ENCODE measurements at regions not wholly inside any gene's neighbourhood (a gene's known extent, or its start where the extent isn't known, plus 50 kb on each side); places are given as distances from the start of the nearest gene placed in this dataset.
"Not testable (repeated sequence)": the region's sequence is repeated elsewhere in the genome, so short reads cannot be mapped to it uniquely, and the experiment has no call there.

GRCh38 chr16:34743115-34743514 is 1283.7 kb downstream of the TP53TG3F start:
- intact Hi-C loops (cut with DNase I) = no loop called here
- DNase-seq (ENCODE audit: missing footprints) (no peak), ATAC-seq (no peak)

DNA sequence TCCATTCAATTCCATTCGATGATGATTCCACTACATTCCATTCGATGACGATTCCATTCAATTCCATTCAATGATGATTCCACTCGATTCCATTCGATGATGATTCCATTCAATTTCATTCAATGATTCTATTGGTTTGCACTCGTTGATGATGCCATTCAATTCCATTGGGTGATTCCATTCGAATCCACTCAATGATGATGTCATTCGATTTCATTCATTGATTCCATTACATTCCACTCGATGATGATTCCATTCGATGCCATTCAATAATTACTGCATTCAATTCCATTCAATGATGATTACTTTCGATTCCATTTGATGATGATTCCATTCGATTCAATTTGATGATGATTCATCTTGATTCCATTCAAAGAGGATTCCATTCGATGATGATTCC is 1299.4 kb downstream of the TP53TG3F start:
- ATAC-seq = no peak
- DNase-seq (ENCODE audit: missing footprints) = no peak
- intact Hi-C loops (cut with DNase I) = no loop called here

DNA sequence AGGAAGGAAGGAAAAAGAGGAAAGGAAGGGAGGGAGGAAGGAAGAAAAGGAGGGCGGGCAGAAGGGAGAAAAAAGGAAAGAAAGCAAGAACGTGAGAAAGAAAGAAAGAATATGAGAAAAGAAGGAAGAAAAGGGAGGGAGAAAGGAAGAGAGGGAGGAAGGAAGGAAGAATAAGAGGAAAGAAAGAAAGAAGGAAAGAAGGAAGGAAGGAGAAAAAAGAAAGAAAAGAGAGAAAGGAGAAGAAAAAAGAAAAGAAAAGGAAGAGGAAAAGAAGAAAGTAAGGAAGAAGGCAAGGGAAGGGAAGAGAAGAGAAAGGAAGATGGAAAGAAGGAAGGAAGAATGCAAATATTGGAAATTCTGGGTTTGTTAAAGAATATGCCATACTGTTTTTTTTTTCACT is 1332.4 kb downstream of the TP53TG3F start:
- intact Hi-C loops (cut with DNase I); DNase-seq (ENCODE audit: missing footprints); ATAC-seq: not testable (repeated sequence)

DNA sequence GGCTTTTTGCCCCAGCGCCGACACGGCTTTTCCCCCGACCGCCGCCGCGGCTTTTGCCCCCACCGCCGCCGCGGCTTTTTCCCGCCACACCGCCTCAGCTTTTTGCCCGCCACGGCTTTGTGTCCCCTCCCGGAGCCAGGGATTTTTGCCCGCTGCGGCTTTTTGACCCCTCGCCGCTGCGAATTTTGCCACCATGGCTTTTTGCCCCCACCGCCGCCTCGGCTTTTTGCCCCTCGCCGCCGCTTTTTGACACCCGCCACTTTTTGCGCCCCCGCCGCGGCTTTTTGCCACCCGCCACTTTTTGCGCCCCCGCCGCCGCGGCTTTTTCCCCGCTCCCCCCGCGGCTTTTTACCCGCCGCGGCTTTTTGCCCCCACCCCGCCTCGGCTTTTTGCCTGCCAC is 1342.5 kb downstream of the TP53TG3F start:
- ATAC-seq = no peak
- DNase-seq (ENCODE audit: missing footprints) = no peak
- intact Hi-C loops (cut with DNase I) = no loop called here

DNA sequence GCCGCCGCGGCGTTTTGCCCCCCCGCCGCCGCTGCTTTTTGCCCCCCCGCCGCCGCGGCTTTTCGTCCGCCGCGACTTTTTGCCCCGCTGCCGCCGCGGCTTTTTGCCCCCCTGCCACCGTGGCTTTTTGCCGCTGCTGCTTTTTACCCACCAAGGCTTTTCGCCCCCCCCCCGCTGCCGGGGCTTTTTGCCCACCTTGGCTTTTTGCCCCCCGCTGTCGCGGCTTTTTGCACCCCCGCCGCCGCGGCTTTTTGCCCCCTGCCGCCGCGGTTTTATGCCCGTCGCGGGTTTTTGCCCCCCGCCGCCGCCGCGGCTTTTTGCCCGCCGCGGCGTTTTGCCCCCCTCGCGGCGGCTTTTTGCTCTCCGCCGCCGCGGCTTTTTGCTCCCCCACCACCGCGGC is 1343.0 kb downstream of the TP53TG3F start:
- intact Hi-C loops (cut with DNase I) = no loop called here
- ATAC-seq (no peak), DNase-seq (ENCODE audit: missing footprints) (peak; percentile 45)

- DNase-seq (ENCODE audit: missing footprints) = no peak
- ATAC-seq = no peak
- intact Hi-C loops (cut with DNase I) = no loop called here
These were observed 1343.6 kb downstream of the TP53TG3F start for GRCh38 chr16:34802848-34803599.

DNA sequence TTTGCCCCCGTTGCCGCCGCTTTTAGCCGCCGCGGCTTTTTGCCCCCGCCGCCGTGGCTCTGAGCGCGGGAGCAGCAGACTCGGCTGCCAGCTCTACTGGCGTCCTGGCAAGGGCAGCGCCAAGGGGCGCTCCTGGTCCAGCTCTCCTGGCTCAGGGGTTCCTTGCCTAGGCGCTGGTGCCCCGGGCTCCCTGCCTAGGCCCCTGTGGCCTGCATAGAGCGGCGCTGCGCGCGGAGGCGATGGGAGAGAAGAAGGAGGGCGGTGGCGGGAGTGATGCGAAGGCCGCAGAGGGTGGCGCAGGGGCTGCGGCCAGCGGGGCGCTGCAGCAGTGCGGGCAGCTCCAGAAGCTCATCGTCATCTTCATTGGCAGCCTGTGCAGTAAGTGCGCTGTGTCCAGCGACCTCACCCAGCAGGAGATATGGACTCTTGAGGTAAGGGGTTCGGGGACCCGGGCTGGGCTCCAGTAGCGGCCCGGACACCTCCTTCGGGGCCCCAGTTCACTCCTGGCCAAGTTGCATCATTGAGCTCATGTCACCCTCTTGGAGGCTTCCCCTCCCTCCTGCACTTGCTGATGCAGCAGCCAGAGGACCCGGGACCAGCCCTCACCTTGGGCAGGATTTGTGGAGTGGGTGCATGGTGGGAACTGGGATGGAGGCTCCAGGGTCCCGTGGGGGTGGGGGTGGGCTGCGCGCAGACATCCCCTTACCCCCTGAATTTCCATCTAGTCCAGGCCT is 1344.4 kb downstream of the TP53TG3F start:
- intact Hi-C loops (cut with DNase I) = no loop called here
- DNase-seq (ENCODE audit: missing footprints) (peak; percentile 56), ATAC-seq (no peak)

DNA sequence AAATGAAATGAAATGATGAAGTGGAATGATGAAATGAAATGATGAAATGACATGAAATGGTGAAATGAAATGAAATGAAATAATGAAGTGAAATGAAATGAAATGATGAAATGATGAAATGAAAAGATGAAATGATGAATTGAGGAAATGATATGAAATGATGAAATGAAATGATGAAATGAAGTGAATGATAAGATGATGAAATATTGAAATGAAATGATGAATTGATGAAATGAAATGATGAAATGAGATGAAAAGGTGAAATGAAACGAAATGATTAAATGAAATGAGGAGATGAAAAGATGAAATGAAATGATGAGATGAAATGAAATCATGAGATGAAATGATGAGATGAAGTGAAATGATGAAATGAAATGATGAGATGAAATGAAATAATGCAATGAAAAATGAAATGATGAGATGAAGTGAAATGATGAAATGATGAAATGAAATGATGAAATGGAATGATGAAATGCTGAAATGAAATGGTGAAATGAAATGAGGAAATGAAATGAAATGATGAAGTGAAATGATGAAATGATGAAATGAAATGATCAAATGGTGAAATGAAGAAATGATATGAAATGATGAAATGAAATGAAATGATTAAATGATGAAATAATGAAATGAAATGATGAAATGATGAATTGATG is 1347.7 kb downstream of the TP53TG3F start:
- intact Hi-C loops (cut with DNase I); DNase-seq (ENCODE audit: missing footprints); ATAC-seq: not testable (repeated sequence)

DNA sequence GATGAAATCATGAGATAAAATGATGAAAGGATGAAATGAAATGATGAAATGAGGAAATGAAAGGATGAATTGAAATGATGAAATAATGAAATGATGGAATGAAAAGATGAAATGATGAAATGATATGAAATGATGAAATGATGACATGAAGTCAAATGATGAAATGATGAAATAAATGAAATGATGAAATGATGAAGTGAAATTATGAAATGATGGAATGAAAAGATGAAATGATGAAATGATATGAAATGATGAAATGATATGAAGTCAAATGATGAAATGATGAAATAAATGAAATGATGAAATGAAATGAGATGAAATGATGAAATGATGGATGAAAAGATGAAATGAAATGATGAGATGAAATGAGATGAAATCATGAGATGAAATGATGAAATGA is 1348.4 kb downstream of the TP53TG3F start:
- ATAC-seq; intact Hi-C loops (cut with DNase I); DNase-seq (ENCODE audit: missing footprints): not testable (repeated sequence)

- ATAC-seq; DNase-seq (ENCODE audit: missing footprints); intact Hi-C loops (cut with DNase I): not testable (repeated sequence)
These were observed 1349.1 kb downstream of the TP53TG3F start for GRCh38 chr16:34808530-34808929.
